NCI-H2029 treated with DMSO at 0.1 percent for 48 hours (cell line): ENCODE measurements at regions not wholly inside any gene's neighbourhood (a gene's known extent, or its start where the extent isn't known, plus 50 kb on each side); places are given as distances from the start of the nearest gene placed in this dataset.

Source experiments
- DNase-seq: peaks from one replicate; lab custom pipeline; 2025; lab: John Stamatoyannopoulos, UW

GRCh38 chr5:173689737-173690360 is 73.4 kb upstream of the BOD1 start:
- DNase-seq, result no peak

- DNase-seq, result no peak
Observed at GRCh38 chr5:173691931-173692330, 75.5 kb upstream of the BOD1 start.

GRCh38 chr5:173693670-173694069 is 77.2 kb upstream of the BOD1 start:
- DNase-seq, result no peak

- DNase-seq, result no peak
Observed at GRCh38 chr5:173696216-173696615, 79.8 kb upstream of the BOD1 start.

- DNase-seq, result no peak
Observed at GRCh38 chr5:173697931-173698579, 81.6 kb upstream of the BOD1 start.

- DNase-seq, result no peak
Observed at GRCh38 chr5:173699966-173700365, 83.5 kb upstream of the BOD1 start.

- DNase-seq, result no peak
Observed at GRCh38 chr5:173703466-173703865, 87.0 kb upstream of the BOD1 start.

GRCh38 chr5:173704615-173705511 is 88.4 kb upstream of the BOD1 start:
- DNase-seq, result no peak

GRCh38 chr5:173705512-173706044 is 89.1 kb upstream of the BOD1 start:
- DNase-seq, result no peak

GRCh38 chr5:173706700-173707099 is 90.2 kb upstream of the BOD1 start:
- DNase-seq, result no peak

- DNase-seq, result no peak
Observed at GRCh38 chr5:173707392-173707791, 90.9 kb upstream of the BOD1 start.

GRCh38 chr5:173709145-173709544 is 92.7 kb upstream of the BOD1 start:
- no peak for DNase-seq

- DNase-seq, result no peak
Observed at GRCh38 chr5:173709761-173710160, 93.3 kb upstream of the BOD1 start.

GRCh38 chr5:173710528-173710927 is 94.1 kb upstream of the BOD1 start:
- no peak for DNase-seq

GRCh38 chr5:173711466-173711865 is 95.0 kb upstream of the BOD1 start:
- DNase-seq, result no peak

- DNase-seq, result no peak
Observed at GRCh38 chr5:173712609-173713175, 96.2 kb upstream of the BOD1 start.

- no peak for DNase-seq
Observed at GRCh38 chr5:173714551-173715428, 98.3 kb upstream of the BOD1 start.

- no peak for DNase-seq
Observed at GRCh38 chr5:173715607-173716006, 99.2 kb upstream of the BOD1 start.

- no peak for DNase-seq
Observed at GRCh38 chr5:173716058-173716682, 99.7 kb upstream of the BOD1 start.

GRCh38 chr5:173717959-173718358 is 101.5 kb upstream of the BOD1 start:
- no peak for DNase-seq

GRCh38 chr5:173718469-173718868 is 102.0 kb upstream of the BOD1 start:
- no peak for DNase-seq
